Heart left ventricle (tissue), 13 donors: ENCODE measurements at regions not wholly inside any gene's neighbourhood (a gene's known extent, or its start where the extent isn't known, plus 50 kb on each side); places are given as distances from the start of the nearest gene placed in this dataset.

Source experiments
- POLR2A ChIP-seq, 2 donors: fragments of 450-650 bp; IDR thresholded peaks; one replicate each; pipeline ENCODE4 v1.6.1; 2017; ENCODE audit warnings: antibody characterized with exemption in 2 of 2, mild to moderate bottlenecking in 2 of 2, moderate library complexity in 2 of 2
- TF ChIP-seq, protein P1 (sequence below), 12 donors: fragments of 200-600 bp; sonication (generic) in 4 of 12; IDR thresholded peaks; one replicate each; pipeline versions ENCODE4 v1.5.0 to v1.8.0; 2018 to 2022; ENCODE audit warnings: antibody characterized with exemption in 12 of 12, mild to moderate bottlenecking in 5 of 12
- donor health status: ischemic (EF 13 %, LVEDD 7.1; RV severe dilation, severe dysfunction).
- donor health status: DM: no; HTN: yes; CAD: no.
- donor health status: DM: no; HTN: no; CAD: no.
- donor health status: ischemic (EF 25% LVEDD 6.9; RV normal size, moderate dysfunction).
- donor health status: ischemic (EF 25% LVEDD 5.7; RV mildly dilated, moderate dysfunction).
- donor health status: ischemic (EF 35%, LVEDD 5.7; RV mildly dilated, moderate dysfunction).
- donor health status: nonischemic (EF 11% LVEDD 7.7; RV severe dilation, severe dysfunction).
- donor health status: DM: yes; HTN: yes; CAD: no.
- donor health status: PGD.
- donor health status: ischemic (EF 29% LVEDD 5.4; RV normal size, mild dysfunction).
- donor health status: nonischemic (EF 23%, LVEDD 6.1; RV moderate dilation, normal function).

DNA sequence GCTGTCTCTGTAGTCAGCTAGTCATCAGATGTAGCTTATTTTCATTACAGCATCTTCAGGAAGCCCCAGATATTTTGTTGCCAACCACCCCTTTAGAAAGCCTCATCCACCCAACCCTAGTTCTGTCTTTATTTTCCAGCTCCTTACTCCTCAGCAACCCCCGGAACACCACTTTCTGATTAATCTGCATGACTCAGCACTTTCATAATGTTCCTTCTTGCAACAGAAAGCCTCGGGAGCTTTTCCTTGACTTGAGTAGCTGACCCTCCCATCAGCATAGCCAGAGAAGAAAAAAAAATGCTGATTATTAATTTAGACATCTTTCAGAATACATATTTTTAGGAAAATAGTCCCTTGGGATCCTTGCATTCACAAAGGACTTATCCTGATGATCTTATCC is 244.0 kb upstream of the CXCL12 start:
- TF ChIP-seq, protein P1, sequence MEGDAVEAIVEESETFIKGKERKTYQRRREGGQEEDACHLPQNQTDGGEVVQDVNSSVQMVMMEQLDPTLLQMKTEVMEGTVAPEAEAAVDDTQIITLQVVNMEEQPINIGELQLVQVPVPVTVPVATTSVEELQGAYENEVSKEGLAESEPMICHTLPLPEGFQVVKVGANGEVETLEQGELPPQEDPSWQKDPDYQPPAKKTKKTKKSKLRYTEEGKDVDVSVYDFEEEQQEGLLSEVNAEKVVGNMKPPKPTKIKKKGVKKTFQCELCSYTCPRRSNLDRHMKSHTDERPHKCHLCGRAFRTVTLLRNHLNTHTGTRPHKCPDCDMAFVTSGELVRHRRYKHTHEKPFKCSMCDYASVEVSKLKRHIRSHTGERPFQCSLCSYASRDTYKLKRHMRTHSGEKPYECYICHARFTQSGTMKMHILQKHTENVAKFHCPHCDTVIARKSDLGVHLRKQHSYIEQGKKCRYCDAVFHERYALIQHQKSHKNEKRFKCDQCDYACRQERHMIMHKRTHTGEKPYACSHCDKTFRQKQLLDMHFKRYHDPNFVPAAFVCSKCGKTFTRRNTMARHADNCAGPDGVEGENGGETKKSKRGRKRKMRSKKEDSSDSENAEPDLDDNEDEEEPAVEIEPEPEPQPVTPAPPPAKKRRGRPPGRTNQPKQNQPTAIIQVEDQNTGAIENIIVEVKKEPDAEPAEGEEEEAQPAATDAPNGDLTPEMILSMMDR (IDR thresholded peaks at IDR 0.05): no peak
- no peak for TF ChIP-seq POLR2A (IDR thresholded peaks at IDR 0.05)
